ENCODE measurements at regions not wholly inside any gene's neighbourhood (a gene's known extent, or its start where the extent isn't known, plus 50 kb on each side); places are given as distances from the start of the nearest gene placed in this dataset.

- Histone ChIP-seq H3K4me3 (ENCODE audit: low read length in 3 of 3) (no peak overlapping the region), H3K9me3 (ENCODE audit: control insufficient read depth in 2 of 3, insufficient read depth in 1 of 3, low read length in 3 of 3) (no peaks in the 10 kb centered on the region), H3K36me3 (ENCODE audit: control insufficient read depth in 2 of 3, insufficient read depth in 3 of 3, low read length in 3 of 3) (no peaks in the 10 kb centered on the region), H3K27ac (ENCODE audit: low read depth in 2 of 2, low read length in 2 of 2) (no peak overlapping the region), H3K27me3 (ENCODE audit: control insufficient read depth, insufficient read depth, low read length) (no peaks in the 10 kb centered on the region), H3K4me1 (ENCODE audit: control insufficient read depth in 2 of 3, insufficient read depth in 2 of 3, low read depth in 1 of 3, low read length in 3 of 3) (no peaks in the 10 kb centered on the region), H3K9ac (ENCODE audit: low read length in 3 of 3) (no peak overlapping the region)
- intact Hi-C loops (cut with DNase I) = no loop called here
- DNase-seq (no peak), FAIRE-seq (no peak)
- no peak for TF ChIP-seq CTCF (IDR thresholded peaks at IDR 0.05; ENCODE audit: borderline replicate concordance, extremely low read depth, insufficient read depth)
Measured at GRCh38 chr3:117252651-117253050, 543.1 kb downstream of the TUSC7 start.

GRCh38 chr3:117253636-117254035 lies 544.1 kb downstream of the TUSC7 start:
- H3K9me3 ChIP-seq (ENCODE audit: control insufficient read depth in 2 of 3, insufficient read depth in 1 of 3, low read length in 3 of 3) = no peaks in the 10 kb centered on the region
- FAIRE-seq = no peak
- H3K9ac ChIP-seq (ENCODE audit: low read length in 3 of 3) = no peak overlapping the region
- no peak overlapping the region for H3K4me3 ChIP-seq (ENCODE audit: low read length in 3 of 3)
- H3K4me1 ChIP-seq (ENCODE audit: control insufficient read depth in 2 of 3, insufficient read depth in 2 of 3, low read depth in 1 of 3, low read length in 3 of 3) = no peaks in the 10 kb centered on the region
- intact Hi-C loops (cut with DNase I) = no loop called here
- TF ChIP-seq CTCF (IDR thresholded peaks at IDR 0.05; ENCODE audit: borderline replicate concordance, extremely low read depth, insufficient read depth) = no peak
- H3K27me3 ChIP-seq (ENCODE audit: control insufficient read depth, insufficient read depth, low read length) = no peaks in the 10 kb centered on the region
- H3K36me3 ChIP-seq (ENCODE audit: control insufficient read depth in 2 of 3, insufficient read depth in 3 of 3, low read length in 3 of 3) = no peaks in the 10 kb centered on the region
- DNase-seq = peak in 1 of 5 donors; percentile 4
- no peak overlapping the region for H3K27ac ChIP-seq (ENCODE audit: low read depth in 2 of 2, low read length in 2 of 2)

GRCh38 chr3:117254985-117255384 lies 545.4 kb downstream of the TUSC7 start:
- TF ChIP-seq CTCF (IDR thresholded peaks at IDR 0.05; ENCODE audit: borderline replicate concordance, extremely low read depth, insufficient read depth) = no peak

GRCh38 chr3:117255736-117256135 lies 546.2 kb downstream of the TUSC7 start:
- no peak overlapping the region for H3K4me3 ChIP-seq (ENCODE audit: low read length in 3 of 3)
- H3K27ac ChIP-seq (ENCODE audit: low read depth in 2 of 2, low read length in 2 of 2) = no peak overlapping the region
- FAIRE-seq = no peak
- no peaks in the 10 kb centered on the region for H3K4me1 ChIP-seq (ENCODE audit: control insufficient read depth in 2 of 3, insufficient read depth in 2 of 3, low read depth in 1 of 3, low read length in 3 of 3)
- H3K27me3 ChIP-seq (ENCODE audit: control insufficient read depth, insufficient read depth, low read length) = no peaks in the 10 kb centered on the region
- no peak overlapping the region for H3K9ac ChIP-seq (ENCODE audit: low read length in 3 of 3)
- no peak for TF ChIP-seq CTCF (IDR thresholded peaks at IDR 0.05; ENCODE audit: borderline replicate concordance, extremely low read depth, insufficient read depth)
- intact Hi-C loops (cut with DNase I) = no loop called here
- no peaks in the 10 kb centered on the region for H3K36me3 ChIP-seq (ENCODE audit: control insufficient read depth in 2 of 3, insufficient read depth in 3 of 3, low read length in 3 of 3)
- DNase-seq = no peak
- no peaks in the 10 kb centered on the region for H3K9me3 ChIP-seq (ENCODE audit: control insufficient read depth in 2 of 3, insufficient read depth in 1 of 3, low read length in 3 of 3)

More at GRCh38 chr3:117254985-117255384, 545.4 kb downstream of the TUSC7 start:
- Histone ChIP-seq H3K4me3 (ENCODE audit: low read length in 3 of 3) (no peak overlapping the region), H3K27ac (ENCODE audit: low read depth in 2 of 2, low read length in 2 of 2) (no peak overlapping the region), H3K27me3 (ENCODE audit: control insufficient read depth, insufficient read depth, low read length) (no peaks in the 10 kb centered on the region), H3K36me3 (ENCODE audit: control insufficient read depth in 2 of 3, insufficient read depth in 3 of 3, low read length in 3 of 3) (no peaks in the 10 kb centered on the region), H3K4me1 (ENCODE audit: control insufficient read depth in 2 of 3, insufficient read depth in 2 of 3, low read depth in 1 of 3, low read length in 3 of 3) (no peaks in the 10 kb centered on the region), H3K9me3 (ENCODE audit: control insufficient read depth in 2 of 3, insufficient read depth in 1 of 3, low read length in 3 of 3) (no peaks in the 10 kb centered on the region), H3K9ac (ENCODE audit: low read length in 3 of 3) (no peak overlapping the region)
- DNase-seq (no peak), FAIRE-seq (no peak)
- intact Hi-C loops (cut with DNase I) = no loop called here

Data from kidney (tissue), 13 donors.